HG02885 (cell line): ENCODE measurements at regions not wholly inside any gene's neighbourhood (a gene's known extent, or its start where the extent isn't known, plus 50 kb on each side); places are given as distances from the start of the nearest gene placed in this dataset.
A peak's percentile ranks its signal among the peaks of the same experiment; 100 is the strongest.
"Not testable (repeated sequence)": the region's sequence is repeated elsewhere in the genome, so short reads cannot be mapped to it uniquely, and the experiment has no call there.

ENCODE experiments used
- ATAC-seq: cut with Tn5 transposase; IDR thresholded peaks from one replicate; pipeline ENCODE4 v1.9.1; 2021; ENCODE audit warnings: mild to moderate bottlenecking; ENCODE audit not compliant: unreplicated experiment, poor library complexity

GRCh38 chr4:183812567-183812966, 92.5 kb upstream of the STOX2 start:
- no peak for ATAC-seq

DNA sequence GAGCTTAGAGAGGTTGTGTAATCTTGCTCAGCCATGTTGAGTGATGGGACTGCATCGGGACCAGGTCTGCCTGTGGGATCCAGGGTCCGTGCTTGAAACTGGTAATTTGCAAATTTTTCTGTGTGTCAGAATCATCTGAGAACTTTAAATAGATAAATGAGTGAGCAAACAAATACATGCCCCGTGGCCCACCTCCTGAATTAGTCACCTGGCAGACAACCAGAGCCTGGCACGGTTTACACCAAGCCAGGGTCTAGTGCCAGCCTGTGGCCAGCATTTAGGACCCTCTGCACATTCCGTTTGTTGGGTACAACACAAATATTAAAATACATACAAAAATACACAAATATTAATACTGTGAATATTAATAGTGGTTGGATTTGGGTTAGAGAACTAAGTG, 90.6 kb upstream of the STOX2 start:
- no peak for ATAC-seq

- no peak for ATAC-seq
Observed at GRCh38 chr4:183816077-183816476, 89.0 kb upstream of the STOX2 start.

DNA sequence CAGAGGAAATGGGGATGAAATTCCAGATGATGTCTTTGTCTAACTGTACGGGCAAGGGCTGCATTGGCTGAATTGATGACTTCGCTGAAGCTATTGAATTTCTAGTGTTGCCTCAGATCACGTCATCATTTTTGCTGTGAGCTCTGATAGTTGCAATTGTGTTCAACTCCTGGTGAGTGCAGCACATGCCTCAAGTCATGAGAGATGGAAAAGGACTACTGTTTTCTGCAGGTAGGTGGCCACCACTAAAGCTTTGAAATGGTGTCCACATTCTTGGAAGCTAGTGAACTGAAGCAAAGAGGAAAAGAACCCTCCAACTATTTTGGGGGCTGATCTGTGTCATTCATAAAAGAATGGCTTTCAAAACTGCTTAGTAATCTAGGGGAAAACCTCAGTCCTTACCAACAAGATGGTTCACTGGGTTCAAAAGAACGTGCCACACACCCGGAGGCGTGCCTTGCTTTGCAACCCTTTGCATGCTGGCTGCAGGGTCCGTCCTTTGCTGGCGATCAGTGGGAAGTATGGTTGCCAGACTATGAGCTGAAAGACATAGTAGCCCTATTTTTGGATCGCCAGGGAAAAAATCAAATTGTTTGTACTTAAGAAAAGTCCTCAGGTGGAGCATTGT, 88.1 kb upstream of the STOX2 start:
- no peak for ATAC-seq

DNA sequence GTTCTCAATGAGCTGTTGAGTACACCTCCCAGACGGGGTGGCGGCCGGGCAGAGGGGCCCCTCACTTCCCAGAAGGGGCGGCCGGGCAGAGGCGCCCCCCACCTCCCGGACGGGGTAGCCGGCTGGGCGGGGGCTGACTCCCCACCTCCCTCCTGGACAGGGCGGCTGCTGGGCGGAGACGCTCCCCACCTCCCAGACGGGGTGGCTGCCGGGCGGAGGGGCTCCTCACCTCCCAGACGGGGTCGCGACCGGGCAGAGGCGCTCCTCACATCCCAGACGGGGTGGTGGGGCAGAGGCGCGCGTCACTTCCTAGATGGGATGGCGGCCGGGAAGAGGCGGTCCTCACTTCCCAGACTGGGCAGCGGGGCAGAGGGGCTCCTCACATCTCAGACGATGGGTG, 86.5 kb upstream of the STOX2 start:
- ATAC-seq, result not testable (repeated sequence)

GRCh38 chr4:183821076-183821853, 83.8 kb upstream of the STOX2 start:
- ATAC-seq, result no peak

- ATAC-seq, result no peak
Observed at GRCh38 chr4:183823434-183823833, 81.7 kb upstream of the STOX2 start.

- no peak for ATAC-seq
Observed at GRCh38 chr4:183825346-183825745, 79.8 kb upstream of the STOX2 start.

GRCh38 chr4:183826461-183826860, 78.6 kb upstream of the STOX2 start:
- ATAC-seq, result no peak

DNA sequence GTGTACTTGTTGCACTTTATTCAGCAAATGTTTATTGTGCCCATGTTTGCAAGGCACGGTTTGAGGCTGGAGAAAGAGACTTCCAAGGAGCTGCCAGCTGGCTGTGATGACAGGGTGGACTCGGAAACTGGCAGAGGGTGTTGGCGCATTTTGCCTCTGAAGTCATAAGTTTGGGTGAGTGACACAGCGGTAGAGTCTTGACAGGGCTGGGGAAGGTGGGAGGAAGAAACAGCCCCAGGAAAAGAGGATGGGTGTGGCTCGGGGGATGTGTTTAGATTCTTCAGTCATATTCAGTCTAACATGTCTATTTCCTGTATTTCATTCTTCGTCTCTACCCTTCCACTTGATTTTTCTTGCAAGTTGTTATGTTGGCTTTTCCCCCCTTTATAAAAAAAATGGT, 77.0 kb upstream of the STOX2 start:
- no peak for ATAC-seq

DNA sequence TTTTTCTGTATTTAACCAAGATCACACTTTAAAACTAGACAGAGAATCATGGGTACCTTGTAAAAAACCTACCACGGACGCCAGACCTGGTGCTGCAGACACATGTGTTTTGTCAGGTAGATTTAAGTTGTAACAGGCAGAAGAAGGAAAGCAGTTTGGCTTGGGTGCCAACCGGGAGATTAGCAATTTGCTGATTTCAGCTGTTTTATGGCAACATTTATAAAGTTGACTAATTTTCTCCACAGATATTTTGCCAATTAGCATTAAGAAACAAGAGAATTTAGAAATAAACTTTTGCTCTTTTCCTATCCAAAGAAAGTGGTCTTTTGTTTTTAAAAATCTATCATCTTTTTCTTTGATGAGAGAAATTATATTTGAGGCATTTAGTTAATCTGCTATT, 76.3 kb upstream of the STOX2 start:
- no peak for ATAC-seq

DNA sequence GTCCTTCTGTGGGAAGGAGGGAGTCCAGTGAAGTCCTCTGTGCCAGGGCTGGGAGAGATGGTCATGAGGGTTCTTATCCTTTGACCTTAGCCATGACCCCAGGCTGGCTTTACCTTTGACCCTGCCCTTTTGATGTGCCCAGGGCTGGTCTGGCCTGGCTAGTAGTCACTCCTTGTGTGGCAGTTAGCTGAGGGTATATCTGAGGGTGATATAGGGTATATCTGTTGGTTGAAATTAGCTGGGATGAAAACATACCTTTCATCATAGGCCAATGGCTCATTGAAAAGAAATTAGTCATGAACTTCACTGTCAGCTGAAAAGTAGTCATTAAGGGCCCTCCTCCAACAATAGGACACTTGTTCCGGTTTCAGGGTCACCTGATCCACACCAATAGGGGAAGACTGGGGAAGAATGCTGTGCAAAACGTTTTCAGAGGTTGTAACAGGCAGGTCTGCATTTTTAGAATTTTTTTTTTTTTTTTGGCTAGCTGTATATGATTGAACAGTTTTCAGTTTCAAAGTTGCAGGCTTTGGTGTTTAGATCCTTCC, 74.6 kb upstream of the STOX2 start:
- ATAC-seq, result no peak

GRCh38 chr4:183831026-183831446, 74.1 kb upstream of the STOX2 start:
- ATAC-seq, result no peak

DNA sequence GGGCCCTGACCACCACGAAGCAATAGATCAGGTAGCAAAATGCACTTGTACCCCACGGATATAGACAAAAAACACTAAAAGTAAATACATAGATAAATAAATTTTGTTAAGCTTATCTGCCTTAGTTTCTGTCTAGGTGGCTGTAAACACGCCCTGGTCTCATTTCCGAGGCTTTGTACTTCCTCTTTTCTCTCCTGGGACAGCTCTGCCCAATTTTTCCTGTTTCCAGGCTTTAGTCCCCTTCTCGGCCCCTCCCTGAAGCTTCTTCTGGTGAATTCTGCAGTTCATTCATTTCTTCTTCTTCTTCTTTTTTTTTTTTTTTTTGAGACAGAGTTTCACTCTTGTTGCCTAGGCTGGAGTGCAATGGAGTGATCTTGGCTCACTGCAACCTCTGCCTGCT, 73.4 kb upstream of the STOX2 start:
- ATAC-seq, result no peak

DNA sequence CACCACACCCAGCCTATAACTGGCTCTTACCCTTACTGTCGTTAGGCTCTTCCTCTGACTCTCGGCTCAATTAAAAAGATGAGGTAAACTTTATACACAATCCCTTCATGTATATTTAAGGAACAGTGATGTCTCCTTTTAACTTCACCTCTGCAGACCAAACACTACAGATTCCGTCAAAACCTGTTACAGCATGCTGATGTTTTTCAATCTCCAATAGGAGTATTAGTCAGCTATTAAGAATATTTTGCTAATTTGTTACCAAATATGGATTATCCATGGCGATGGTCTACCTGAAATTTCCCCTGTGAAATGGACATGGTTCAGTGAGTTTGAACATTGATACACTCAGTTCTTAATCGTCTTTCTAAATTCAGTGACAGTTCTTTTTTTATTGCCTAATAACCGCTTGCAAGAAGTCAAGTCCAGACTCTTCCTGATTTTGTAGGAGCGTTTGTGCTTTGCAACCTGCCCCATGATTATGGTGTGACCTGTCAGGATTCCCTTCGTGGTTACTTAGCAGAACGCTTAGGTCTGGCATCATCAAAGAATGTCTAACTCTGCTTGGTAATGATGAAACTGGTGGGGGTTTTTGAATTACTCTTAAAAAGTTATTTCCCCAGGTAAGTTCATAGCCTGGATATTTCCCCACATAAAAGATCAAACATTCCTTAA, 72.2 kb upstream of the STOX2 start:
- ATAC-seq, result no peak

- ATAC-seq, result no peak
Observed at GRCh38 chr4:183834252-183834651, 70.9 kb upstream of the STOX2 start.

DNA sequence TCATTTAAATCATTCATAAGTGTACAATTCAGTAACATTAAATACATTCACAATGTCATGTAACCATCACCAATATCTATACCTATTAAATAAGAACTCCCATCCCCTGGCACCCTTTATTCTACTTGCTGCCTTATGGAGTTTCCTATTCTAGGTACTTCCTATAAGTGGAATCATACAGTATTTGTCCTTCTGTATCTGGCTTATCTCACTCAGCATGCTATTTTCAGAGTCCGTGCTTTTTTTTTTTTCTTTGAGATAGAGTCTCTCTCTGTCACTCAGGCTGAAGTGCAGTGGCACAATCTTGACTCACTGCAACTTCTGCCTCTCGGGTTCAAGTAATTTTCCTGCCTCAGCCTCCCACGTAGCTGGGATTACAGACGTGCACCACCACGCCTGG, 67.9 kb upstream of the STOX2 start:
- ATAC-seq, result no peak

DNA sequence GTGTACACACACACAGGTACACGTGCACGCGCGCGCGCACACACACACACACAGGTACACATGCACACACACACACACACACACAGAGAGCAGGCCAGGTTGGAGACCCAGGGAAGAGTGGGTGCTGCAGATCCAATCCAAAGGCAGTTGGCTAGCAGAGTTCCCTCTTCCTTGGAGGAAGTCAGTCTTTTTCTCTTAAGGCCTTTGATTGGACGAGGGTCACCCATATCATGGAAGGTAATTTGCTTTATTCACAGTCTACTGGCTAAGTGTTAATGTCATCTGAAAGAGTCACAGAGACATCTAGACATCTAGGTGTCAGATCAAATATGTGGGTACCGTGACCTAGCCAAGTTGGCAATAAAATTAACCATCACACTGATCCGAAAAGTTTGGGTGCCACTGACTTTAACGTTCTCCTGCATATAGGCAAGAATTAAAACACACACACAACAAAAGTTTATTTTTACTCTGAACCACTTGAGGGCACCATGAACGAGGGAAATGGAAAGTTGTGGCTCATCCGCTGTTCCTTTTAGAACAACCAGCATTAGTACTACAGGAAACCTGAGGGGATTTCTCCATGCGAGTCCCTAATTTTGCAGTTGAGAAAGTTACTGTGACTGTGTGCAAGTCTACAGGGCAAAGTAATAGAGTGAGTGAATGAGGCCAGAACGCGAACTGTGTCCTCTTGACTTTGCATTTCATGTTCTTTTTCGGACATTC, 66.0 kb upstream of the STOX2 start:
- no peak for ATAC-seq

- peak; percentile 87 for ATAC-seq
Observed at GRCh38 chr4:183840311-183840710, 64.8 kb upstream of the STOX2 start.

GRCh38 chr4:183841001-183841400, 64.1 kb upstream of the STOX2 start:
- no peak for ATAC-seq

- no peak for ATAC-seq
Observed at GRCh38 chr4:183842129-183842528, 63.0 kb upstream of the STOX2 start.
